Midbrain (tissue), 1 donor: ENCODE measurements at regions not wholly inside any gene's neighbourhood (a gene's known extent, or its start where the extent isn't known, plus 50 kb on each side); places are given as distances from the start of the nearest gene placed in this dataset.
"Not testable (repeated sequence)": the region's sequence is repeated elsewhere in the genome, so short reads cannot be mapped to it uniquely, and the experiment has no call there.

ENCODE experiments used
- DNase-seq: peaks from one replicate; lab custom pipeline; 2025; lab: John Stamatoyannopoulos, UW

DNA sequence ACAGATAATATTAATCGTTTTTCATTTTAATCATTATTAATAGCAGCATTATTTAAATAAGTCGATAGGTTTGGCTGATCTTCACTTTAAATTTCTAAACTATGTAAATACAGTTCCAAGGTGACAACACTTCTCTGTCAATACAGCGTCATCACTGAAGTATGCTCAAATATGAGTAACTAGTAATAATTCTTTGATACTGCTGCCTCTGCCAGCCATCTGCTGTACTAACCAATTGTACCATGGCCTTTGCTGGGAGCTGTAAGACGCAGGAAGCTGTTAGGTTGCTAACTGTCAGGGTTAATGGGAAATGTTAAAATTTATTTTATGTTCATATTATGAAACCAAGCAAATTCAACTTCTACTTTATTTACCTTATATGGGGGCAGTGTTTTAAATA, 1650.5 kb upstream of the LRRTM3 start:
- DNase-seq, result no peak

DNA sequence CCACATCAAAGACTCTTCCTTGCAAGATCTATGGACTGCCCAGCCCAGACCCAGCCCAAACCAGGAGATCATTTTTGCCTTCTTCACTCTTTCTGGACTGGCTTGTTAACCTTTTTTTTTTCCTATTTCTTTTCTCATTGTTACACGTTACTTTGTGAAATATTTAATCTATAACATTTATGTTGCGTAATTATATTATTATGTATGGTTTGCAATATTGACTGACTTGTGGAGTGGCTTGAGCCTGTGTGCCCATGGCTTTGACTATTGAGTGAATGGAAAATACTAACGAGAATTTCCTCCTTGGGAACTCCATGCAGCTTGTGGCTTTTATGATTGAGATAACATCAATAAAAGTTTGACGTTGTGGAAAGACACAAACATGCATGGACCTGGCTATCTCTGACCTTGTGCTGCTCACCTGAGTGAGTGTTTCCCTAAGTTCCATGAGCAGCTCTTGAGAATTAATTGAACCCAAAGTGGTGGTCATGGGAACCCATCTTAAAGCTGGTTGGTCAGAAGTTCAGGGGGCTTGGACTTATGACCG, 1641.3 kb upstream of the LRRTM3 start:
- no peak for DNase-seq

DNA sequence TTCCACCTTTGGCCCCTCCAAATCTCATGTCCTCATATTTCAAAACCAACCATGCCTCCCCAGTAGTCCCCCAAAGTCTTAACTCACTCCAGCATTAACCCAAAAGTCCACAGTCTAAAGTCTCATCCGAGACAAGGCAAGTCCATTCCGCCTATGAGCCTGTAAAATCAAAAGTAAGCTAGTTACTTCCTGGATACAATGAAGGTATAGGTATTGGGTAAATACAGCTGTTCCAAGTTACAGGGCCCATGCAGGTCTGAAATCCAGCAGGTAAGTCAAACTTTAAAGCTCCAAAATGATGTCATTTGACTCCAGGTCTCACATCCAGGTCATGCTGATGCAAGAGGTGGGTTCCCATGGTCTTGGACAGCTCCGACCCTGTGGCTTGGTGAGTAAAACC, 1640.1 kb upstream of the LRRTM3 start:
- not testable (repeated sequence) for DNase-seq

DNA sequence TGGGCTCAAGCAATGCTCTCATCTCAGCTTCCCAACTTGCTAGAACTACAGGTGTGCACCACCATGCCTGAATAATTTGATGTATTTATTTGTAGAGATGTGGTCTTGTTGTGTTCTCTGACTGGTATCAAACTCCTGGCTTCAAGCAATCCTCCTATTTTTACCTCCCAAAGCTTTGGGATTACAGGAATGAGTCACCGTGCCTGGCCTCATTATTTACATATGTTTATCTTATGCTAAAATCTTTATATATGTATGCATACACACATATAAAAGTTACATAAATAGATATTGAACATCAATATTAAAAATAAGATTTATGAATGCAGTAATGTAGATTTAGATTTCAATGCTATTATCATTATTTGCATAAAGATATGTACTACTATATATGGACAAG, 1634.5 kb upstream of the LRRTM3 start:
- DNase-seq, result no peak

DNA sequence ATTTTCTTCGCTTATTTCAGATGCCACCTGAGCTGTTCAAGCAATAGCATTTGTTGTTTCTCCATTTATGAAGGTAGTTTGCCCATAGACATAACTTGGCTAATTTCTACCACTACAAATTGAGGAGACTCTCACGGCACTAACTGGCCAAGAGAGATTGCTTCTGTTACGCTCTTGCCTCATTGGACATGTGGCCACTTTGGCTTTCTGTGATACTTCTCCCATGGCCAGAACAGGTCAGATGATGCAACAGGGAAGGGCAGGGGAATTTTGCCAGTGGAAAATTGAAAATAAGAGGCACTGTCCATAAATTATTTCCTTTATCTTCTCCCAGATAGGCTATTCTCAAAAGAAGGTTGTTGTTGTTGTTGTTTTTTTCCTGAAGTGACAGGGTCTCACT, 1633.3 kb upstream of the LRRTM3 start:
- no peak for DNase-seq

DNA sequence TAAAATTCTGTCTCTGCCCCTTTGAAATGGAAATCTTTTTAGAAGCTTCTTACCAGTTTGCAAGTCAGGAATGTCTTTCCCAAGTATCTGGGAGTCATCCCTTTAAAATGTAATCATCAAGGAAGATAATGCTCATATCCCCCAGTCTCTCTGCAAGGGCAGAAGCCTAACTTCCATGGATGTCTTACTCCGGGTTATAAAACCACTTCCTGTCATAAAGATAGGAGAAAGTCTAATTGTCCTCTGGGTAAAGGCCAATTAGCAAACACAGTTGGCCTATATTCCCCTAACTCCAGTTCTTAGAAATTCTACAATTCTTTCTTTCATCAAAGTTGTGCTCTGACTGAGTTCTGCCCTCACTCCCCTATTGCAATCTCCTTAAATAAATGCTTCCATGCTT, 1631.5 kb upstream of the LRRTM3 start:
- DNase-seq, result no peak

DNA sequence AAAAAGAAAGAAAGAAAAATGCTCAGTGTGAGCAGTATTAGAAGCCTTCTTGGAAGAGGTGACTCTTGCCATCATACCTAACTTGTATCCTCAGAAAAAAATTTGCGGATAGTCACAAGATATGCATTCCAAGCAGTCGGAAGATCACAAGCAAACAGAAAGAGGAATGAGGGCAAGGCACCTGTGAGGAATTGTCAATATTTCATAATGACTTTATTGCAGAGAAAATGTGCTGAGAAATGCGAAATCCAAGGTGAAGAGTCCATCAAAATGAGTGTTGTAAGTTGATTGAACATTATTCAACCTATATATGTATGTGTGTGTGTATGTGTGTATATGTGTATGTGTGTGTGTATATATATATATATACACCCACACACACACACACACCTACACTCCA, 1624.7 kb upstream of the LRRTM3 start:
- no peak for DNase-seq

DNA sequence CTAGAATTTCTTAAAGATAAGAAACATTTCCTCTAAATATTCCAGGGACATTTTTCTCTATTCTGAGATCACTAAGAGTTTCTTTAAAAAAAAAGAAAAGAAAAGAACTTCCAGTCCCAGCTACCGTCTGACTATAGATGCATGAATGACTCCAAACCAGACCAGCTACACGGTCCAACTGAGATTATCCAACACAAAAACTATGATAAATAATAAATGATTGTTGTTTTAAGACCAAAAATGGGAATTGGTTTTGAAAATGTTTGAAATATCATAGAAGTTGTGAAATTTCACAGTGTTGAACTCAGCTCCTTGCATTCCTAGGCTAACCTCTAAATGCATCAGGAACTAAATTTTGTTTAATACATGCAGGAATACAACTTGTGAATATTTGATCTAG, 1619.6 kb upstream of the LRRTM3 start:
- DNase-seq, result no peak

DNA sequence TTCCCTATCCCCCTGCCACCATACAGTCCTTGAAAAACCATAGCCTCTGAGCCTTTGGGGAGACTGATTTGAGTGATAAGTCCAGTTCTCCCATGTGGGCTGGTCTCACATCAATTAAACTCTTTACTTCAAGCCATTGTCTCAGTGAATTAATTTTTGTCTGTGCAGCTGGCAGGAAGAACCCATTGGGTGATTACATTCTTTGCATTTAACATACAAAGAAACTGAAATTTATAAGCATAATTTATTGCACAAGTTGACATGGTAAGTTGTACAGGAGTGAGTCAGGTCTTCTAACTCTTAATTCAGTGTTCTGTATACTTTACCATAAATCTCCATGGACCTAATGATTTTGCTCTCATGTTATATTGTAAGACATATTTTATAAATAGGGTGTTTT, 1613.0 kb upstream of the LRRTM3 start:
- DNase-seq, result no peak

DNA sequence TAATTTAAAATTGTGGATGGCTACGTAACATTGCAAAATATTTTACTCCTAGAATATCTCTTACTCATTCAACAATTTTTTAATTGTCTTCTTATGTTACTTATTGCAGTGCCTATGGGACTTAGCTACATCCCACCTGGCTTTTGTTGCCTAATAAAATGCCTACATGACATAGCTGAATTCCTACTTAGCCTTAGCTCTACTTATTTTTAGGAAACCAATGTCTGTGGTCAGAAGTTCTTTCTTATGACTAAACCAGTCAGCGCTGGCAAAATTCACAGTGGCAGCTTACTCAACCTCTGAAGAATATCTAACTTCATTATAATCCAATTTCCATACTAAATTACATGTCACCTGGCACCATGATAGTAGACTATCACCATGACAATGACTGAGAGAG, 1612.4 kb upstream of the LRRTM3 start:
- DNase-seq, result no peak

DNA sequence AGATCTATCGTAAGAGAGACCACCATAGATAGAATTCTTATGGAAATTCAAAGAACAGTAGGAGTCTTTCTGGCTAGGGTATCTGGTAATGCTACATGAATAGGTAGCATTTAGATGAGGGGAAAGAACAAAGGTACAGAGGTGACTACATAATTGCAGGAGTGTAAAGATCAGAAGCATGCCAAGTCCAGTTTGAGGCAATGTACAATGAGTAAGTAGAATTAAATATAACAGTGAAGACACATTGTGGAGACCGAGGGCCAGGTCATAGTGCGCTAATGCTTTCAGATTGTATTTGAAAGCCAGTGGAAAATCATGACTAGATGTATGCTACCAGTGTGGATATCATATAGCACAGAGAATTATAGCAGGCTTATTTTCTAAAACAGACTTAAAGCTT, 1611.6 kb upstream of the LRRTM3 start:
- no peak for DNase-seq

DNA sequence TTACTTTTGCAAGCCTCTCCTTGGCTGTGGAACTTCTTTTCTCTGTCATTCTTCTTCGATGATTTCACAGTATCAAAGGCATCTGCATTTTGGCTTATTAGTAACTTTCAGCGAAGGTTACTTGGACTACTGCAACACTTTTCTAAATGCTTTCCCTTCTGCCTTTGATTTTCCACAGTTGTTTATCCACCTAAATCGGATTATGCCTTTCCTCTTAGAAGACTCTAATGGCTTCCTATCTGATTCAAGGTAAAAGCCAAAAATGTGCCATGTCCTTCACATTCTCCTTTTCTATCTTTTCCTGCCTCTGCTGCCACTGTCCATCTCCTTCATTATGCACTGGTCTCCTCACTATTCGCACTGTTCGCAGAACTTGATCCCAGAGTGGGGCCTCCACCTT, 1606.3 kb upstream of the LRRTM3 start:
- DNase-seq, result no peak

DNA sequence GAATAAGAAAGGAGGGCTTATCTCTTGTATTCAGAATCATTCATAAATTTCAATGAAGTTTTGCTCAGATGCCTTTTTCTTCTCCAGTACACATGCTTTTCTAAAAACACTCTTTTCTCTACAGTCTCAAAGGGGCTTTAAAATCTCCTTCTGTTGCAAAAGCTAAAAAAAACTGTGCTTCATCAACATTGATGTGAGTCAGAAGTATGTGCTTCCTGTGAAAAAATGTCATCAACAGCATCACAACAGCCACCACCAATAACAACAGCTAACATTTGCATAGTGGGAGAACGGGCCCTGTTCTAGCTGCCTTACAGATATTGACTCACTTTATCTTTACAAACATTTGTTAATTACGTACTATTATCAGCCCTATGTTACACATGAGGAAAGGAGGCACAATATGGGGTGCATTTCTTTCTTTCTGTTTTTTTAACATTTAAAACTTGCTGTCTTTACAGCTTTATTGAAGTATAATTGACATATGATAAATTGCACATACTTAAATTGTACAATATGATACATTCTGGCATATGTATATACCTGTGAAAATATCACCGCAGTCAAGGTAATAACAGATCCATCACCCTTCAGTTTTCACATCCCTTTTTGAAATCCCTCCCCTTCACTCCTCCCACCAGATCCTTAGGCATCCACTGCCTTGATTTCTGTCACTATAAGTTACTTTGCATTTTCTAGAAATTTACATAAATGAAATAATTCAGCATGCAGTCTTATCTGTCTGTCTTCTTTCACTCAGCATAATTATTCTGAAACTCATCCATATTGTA, 1605.4 kb upstream of the LRRTM3 start:
- DNase-seq, result no peak

DNA sequence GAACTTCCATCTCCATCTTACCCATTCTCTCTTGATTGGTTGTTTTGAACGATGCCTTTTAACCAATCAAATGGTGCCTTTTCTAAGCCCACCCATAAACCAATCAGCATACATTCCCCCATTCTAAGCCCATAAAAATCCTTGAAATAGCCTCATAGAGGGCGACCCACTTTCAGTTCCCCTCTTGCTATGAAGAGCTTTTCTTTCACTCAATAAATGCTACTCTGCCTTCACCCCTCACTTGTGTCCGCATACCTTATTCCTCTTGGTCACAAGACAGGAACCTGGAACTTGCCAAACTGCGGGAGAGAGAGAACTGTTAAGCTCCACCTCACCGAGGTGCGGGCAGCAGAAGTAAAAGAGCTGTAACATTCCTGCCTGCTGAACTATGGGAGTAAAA, 1602.0 kb upstream of the LRRTM3 start:
- DNase-seq, result no peak

DNA sequence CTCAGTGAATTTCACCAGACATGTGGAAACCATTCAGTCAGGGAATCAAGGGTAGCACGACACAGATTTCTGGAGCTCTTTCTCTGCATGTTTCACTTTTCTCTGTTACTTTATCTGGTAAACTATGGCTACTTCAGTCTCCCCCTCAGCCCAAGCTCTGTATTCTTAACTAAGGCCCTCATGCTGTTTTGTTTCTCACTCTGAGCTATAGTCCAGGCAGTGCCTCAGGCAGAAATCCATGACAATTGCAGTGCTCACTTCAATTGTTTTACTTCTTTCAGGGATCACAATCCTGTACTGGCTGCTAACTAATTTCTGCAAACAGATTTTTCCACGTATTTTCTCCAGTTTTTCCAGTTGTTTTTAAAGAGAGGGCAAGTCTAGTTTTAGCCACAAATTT, 1599.9 kb upstream of the LRRTM3 start:
- no peak for DNase-seq

DNA sequence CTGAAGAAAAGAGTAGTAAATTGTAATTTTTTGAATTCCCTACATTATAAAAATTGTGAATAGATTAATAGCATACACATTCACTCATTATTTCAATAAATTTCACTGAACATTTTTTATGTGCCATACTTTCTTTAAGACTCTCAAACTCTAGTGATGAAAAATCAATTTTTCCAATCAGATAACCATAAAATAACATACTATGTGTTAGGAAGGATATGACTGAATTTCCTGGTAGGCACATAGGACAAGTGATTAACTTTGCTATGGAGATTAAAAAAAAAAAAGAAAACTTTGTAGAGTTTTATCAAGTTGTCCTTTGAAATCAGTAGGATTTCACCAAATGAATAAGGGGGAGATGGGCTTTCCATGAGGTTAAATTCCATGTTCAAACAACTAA, 1597.3 kb upstream of the LRRTM3 start:
- no peak for DNase-seq

DNA sequence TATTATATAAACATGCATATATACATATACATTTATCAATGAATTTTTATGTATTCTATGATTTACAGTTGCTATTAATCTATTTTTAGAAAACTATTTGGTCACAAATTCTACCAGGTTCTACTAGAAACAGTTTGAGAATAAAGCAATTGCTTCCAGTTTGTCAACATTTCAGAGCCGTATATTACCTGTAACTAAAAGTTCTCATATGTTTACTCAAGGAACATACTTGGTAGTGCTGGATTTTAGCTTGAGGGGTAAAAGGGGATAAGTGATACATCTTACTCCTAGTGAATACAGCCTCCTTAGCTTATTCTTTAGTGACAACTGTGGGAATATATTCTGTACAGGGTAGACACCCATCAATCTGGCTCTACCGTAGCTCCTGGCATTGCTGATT, 1590.5 kb upstream of the LRRTM3 start:
- DNase-seq, result no peak

DNA sequence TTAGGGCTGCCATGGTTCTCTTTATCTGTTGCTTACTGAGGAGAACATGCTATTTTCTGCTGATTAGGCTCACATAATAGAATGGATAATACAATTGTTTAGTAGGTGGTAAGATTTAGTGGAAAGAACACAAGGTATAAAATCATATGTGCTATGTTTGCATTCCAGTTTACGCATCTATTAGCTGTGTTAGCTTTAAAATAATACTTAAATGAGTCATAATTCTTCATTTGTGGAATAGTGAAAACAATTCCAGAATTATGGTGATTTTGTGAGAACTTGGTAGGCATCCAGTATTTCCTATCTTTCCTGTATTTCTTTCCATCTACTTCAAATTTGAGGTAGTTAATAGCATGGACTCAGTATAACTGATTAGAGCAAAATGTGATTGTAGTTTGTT, 1585.5 kb upstream of the LRRTM3 start:
- no peak for DNase-seq

DNA sequence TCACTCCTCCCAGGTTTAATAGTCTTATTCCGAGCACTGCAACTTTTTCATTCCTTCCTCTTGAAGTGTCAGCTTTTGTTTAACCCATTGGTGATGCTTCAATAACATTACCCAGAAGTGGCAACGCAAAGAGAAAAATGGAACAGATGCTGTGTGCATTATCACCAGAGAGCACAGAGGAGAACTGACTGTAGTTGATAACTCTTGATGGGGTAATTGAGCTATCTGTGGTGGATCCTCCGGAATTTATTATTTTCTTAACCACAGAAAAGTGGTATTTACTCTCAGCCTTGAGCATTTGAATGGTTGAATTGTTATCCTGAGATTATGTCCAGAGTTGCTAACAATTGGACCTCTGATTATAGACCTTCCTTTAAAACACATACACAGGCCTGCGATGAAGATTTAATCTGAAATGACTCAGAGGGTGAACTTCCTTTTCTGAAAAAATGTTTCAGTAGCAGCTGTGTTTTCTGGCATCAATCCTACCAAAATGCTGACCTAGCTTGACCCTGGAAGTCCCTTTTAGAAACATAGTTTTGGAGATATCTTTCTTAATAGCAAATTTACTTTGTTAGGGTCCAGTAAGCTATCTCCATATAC, 1584.4 kb upstream of the LRRTM3 start:
- DNase-seq, result no peak

DNA sequence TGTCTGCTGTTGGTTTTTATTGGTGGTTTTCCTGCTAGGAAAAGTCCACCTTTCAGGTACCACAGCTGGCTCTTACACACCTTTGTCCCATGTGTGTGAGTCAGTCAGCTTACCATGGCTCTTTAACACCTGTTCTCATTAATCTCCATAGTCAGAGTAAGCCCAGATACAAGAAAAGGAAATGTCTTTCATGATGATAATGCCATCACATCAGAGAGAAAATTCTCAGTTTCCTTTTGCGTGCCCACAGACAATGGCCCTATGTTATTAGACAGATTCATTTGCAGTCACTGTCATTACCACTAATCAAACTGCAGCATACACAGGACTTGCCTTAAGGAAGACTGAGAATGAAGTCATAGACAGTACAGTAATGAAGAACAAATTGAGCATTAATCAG, 1583.6 kb upstream of the LRRTM3 start:
- no peak for DNase-seq

DNA sequence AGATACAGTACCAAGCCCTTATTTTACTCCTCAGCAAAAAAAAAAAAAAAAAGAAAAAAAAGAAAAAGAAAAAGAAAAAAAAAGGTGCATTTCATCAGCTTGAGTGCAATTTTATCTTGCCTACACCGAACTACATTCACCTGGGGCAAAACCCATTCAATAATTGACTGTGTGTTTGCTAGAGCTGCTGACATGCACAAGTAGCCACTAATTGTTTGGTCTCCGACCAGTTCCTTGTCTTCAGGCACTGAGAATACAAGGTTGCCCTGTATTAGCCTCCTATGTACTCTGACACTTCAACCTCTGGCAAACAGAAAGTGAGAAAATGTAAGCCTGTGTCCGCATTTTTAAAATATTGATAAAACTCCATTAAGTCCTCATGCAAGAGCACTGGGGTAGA, 1579.4 kb upstream of the LRRTM3 start:
- no peak for DNase-seq

DNA sequence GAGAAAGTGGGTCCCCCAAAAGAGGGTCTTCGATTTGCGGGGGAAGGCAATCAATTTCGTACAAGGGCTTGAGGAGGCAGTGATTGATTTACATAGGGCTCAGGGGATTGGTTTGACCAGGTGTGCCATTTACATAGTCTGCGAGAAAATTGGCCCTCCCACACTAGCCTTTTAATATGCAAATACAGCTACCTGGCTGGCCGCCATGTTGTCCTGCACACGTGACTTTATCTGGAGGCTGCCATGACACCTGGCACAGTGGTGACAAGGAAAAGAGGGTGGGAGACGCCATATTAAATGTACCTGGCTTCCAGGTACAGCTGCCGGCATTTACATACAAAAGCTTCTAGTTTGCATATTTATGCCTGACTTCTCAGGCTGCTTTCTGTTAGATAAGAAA, 1577.2 kb upstream of the LRRTM3 start:
- DNase-seq, result no peak

DNA sequence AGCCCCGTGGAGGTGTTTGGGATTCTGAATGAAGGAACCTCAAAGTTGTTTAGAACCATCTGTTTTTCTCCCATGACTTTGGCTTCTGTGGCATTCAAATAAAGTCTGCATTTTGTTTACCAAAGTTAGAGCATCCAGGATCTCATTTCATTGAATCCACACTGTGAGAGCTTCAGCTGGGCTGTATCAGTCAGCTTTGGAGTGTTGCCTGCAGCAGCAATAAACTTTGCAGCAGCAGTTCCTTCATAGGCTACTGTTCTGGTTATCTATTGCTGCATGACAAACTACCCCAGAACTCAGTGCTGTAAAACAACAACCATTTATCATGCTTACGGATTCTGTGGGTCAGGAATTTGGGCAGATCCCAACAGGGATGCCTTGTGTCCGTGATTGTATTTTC, 1575.2 kb upstream of the LRRTM3 start:
- DNase-seq, result no peak

DNA sequence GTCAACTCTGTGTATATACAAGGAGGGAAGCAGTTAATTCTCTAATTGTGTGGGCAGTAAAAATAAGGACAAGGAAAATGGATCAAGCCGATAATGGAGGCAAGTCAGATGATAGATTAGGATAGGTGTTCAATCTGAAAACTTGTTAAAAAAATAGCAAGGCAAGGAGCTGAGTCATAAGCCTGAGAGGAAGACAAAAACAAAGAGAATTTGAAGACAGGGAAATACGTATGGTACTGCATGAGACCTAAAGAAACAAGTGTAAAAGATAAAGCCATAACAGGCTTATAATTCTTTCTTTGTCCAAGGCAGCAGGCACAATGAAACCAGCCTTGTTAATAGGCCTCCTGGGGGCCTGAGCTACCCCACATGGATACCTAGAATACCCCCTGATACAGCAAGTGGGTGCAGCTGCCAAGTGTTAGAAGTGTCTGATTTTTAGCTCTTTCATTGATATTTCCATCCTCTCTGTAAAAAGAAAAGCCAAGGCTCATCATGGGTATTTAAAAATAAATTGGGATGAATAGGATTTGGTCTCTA, 1570.6 kb upstream of the LRRTM3 start:
- no peak for DNase-seq
